KG1 (cell line): ENCODE measurements at regions not wholly inside any gene's neighbourhood (a gene's known extent, or its start where the extent isn't known, plus 50 kb on each side); places are given as distances from the start of the nearest gene placed in this dataset.
"Not testable (repeated sequence)": the region's sequence is repeated elsewhere in the genome, so short reads cannot be mapped to it uniquely, and the experiment has no call there.

Source experiments
- DNase-seq: peaks from one replicate; lab custom pipeline; 2025; lab: John Stamatoyannopoulos, UW

DNA sequence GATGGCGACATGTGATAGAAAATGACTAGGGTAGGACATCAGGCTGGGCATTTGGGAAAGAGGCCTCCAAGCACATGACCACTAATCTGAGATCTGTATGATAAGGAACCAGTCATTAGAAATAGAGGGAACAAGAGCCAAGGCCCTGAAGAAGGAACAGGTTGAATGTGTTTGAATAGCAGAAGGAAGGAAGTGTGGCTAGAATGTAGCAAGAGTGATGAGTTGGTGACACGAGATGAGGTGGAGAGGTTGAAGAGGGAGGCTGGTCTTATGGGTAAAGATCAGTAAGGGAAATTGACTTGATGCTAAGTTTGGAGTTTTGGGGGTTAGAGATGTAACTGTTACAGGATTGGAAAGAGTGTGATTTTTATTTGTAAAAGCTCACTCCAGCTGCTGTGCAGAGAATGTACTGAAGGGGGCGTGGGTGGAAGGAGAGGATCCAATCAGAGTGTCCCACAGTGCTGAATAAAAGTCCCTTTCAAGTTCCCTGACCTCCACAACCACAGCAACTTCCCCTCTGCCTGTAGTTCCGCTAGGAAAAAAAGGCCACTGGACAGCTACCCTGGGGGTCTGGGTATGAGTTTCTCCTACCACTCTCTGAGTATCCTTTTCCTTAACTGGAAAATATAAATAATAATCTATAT is 295.0 kb downstream of the OMA1 start:
- DNase-seq = no peak

DNA sequence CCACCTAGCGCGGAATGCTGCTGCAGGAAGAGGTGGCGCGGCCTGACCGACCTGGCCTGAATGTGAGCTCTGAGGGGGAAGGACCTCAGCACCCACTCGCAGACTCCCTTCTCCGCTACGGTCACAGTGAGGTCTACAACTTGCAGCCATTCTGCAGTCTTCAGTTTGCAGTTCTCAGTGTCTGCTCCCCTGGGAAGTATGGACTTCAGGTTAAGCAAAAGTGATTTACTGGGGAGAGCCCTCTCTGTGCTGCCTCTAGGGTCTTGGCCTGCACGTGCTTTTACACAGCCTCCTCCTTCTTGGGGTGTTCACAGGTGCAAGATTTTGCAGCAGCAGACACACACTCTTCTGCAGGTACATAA is 296.0 kb downstream of the OMA1 start:
- DNase-seq = no peak

DNA sequence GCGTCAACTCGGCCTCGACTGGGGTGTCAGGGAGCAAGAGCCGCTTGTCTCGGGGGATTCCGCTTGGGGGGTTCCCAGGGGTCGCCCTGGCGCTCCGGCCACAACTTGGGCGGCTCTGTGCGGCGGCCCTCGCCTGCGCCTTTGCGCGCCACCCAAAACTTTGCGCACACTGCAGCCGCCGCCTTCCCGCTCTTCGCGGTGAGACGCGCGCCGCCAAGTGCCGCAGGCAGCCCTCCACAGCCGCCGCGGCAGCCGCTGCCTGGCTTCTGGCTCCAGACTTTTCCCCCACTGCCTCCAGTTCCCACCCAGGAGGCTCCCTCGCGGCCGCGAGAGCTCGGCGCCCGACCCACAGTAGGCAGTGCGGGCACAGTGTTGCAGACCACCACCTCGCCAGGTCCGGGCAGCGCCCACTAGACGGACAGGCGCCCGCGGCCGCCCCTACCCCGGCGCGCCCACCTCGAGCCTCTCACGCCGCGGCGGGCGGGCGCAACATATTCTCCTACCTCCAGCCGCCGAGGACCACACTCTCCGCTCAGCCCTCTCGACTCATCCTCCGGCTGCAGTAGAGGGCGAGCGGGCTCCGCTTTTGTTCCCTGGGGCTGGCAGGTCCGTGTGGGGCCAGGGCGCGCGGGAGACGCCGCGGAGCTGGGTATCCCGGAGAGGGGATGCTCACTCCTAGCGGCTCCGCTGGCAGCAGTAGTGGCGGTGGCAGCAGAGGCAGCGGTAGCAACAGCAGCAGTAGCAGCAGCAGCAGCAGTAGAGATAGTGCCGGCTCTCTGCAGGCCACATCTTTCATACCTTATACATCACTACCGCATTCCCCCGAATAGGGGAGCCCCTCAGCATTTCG is 296.6 kb downstream of the OMA1 start:
- no peak for DNase-seq

DNA sequence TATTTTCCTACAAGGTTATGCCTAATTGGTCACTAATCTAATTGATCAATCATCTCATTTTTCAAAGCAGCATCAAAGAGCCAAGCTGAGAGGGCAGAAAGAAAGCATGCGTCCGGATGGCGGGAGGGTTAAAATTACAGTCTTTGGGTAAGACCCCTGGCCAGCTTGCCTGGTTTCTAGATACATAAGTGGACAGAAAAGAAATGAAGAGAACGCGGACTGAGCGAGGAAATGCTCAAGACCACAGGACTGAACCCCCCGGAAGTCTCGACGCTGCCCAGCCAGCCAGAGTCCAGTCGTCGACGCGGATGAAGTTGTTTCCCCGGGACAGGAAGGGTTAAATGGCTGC is 297.2 kb downstream of the OMA1 start:
- DNase-seq = no peak

DNA sequence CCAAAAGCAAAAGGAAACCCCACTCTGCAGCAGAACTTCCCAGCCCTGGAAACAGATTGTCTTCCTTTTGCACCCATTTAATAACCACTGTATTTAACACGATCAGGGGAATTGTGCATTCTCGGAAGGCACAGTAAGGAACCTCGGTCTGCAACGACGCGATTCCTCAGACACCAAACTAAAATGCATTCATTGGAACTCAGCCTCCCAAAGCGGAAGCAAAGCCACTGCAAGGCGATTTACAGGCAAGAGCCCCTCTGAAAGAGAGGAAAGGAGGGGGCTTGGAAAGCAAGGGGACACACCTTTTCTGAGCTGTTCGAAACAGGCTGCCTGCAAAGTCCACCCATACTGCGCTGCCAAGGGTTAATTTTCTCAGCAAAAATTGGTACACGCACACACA is 297.7 kb downstream of the OMA1 start:
- no peak for DNase-seq

DNA sequence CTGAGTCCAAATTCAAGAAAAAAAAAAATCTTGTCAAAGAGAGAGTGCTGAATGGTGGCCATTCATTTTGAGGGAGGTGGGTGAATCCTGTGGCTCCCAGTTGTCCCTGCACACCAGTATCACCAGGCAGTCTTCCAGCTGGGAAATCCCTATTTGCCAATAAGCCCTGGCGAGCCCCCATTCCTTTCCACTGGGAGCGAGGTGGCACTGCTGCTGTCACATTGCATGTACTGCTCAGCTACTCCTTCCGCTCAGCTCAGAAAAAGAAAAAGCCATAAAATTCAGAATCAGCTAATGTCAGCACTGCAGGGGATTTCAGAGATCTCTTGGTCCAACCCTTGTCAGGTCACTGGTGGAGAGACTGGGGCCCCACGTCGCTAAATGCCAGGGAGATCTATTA is 298.5 kb downstream of the OMA1 start:
- DNase-seq = no peak

DNA sequence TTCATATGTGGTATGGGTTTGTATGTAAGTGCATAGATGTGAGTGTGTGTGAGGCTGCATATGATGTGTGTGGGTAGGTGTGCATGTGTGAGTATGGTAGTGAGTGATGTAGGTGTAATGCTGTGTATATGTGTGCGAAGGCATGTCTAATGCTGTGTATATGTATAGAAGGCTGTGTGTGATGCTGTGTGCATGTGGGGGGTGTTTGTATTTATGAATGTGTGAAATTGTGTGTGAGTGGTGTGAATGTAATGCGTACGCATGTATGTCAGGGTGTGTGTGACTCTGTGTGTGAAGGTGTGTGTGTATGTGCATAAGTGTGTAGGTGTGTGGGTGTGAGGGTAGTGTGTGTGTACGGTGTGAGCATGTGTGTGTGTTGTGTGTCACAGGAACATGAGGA is 300.0 kb downstream of the OMA1 start:
- no peak for DNase-seq

DNA sequence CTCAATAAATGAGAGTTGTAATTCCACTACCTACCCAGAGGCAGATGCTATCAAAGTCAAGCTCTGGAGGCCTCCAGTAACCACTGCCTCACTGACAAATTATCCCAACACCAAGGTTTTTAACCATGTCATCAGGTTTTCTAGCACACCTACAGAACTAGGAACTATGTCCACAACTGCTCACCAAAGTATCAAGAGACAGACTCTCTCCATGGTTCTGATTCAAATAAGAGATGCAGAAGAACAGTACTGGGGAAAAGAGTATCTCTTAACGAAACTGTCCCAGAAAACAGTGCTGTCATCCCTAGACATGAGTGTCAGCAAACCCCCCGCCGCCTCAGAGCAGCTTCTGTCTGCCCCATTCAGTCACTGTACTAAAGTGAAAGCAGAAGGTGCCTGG is 301.7 kb downstream of the OMA1 start:
- DNase-seq = no peak

DNA sequence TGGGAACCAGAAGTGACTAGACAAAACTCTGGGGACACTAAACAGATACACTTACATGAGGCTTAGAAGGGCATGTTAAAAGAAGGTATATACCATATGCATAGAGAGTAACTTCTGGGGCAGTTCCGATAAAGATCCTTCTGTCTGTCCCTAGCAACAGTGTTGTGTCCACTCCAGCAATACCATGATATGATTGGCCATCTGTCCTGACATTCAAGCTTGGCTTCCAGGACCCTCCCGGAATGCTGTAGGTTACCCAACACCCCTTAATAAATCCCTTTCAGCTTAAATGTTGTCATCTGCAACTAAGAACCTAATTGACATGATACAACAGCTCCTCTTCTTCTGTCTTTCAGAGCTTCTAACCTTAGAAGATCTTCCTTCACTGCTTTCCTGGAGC is 307.7 kb downstream of the OMA1 start:
- no peak for DNase-seq

DNA sequence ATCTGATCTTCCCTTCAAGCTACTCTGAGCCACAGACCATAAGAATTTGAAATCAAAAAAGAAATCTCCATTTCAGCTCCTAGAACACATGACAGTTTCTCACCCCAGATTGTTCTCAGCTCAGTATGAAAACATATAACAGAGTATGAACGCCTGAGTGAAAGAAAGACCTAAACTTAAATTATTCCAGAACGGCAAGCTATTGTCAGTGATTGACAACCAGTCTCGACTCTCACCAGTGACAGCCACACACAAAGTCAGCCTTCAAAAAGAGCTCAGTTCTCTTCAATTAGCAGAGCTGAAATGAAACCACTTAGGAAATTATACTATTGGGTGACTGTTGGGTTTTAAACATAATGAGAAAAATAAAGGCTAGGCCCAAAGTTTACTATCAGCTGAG is 312.8 kb downstream of the OMA1 start:
- DNase-seq = no peak

DNA sequence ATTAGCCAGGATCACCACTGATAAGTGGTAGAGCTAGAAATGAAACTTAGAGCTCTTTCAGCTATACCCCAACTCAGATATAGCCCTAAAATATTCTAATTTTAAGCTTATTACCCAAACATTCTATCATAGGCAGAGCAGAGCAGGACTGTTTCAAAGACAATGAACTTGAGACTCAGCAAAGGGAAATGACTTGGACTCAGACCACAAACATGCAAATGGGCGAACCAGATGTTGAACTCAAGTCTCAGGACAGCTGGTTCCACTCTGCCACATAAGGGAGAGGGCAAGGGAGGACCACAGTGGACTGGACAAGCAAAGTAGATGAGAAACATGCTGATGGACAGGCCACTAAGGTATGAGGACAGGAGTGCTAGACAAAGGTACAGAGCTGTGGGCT is 315.3 kb downstream of the OMA1 start:
- DNase-seq = no peak

DNA sequence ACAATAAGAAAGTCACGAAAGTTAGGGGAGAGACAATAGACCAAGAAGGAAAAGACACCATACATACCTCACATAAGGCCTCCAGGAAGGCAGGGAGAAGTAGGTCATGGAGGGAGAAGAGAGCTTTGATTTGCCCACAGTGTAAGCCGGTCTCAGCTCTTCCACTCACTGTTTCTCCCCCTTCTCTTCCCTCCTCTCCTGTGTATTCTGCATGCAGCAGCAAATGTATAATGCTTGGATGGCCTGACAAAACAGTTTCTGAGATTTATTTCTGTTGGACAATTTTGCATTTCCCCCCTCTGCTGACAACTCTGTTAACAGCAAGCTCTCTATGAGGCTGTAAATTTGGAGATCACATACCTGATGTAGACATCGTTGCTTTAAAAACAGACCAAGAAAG is 318.9 kb downstream of the OMA1 start:
- DNase-seq = no peak

DNA sequence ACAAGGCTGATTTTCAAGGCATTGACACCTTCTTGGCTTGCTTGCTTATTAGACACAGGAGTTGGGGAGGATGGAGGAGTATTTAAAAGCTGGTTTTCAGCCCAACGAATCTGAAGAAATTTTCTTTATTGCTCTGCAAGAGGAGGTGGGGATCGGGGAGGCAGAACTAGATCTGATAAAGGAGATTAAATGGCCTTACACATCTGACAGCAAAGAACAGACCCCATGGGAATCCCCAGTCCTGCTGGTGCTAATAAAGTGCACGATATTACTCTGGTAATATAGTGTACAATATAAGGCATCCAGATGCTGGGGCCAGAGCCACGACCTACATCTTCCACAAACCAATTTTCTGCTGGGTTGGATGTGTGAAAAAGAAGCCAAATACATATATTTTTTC is 323.0 kb downstream of the OMA1 start:
- DNase-seq = no peak

DNA sequence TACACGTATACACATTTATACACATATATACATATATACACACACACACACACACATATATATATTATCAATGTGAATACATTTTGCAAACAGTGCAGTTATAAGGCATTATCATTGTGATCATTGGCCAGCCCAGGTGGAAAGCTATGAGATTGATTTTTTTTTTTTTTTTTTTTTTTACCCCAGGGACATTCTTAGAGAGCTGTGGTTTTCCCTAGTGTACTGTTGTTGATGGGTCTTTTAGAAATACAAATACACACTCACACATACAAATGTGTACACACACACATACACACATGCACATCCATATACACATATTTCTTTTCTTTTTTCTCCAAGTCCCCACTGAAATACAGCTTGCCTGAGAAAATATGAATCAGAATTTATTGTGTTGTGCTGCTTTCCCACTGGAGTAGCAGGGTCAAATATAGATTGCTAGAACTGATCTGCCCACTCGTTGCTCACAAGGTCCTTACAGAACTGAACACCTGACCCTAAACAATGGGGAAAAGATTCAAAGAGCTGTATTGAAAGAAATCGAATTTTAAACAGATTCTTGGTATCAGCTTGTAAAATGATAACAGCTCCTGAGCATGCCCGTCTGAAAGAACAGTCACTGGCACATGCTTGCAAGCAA is 325.6 kb downstream of the OMA1 start:
- no peak for DNase-seq

DNA sequence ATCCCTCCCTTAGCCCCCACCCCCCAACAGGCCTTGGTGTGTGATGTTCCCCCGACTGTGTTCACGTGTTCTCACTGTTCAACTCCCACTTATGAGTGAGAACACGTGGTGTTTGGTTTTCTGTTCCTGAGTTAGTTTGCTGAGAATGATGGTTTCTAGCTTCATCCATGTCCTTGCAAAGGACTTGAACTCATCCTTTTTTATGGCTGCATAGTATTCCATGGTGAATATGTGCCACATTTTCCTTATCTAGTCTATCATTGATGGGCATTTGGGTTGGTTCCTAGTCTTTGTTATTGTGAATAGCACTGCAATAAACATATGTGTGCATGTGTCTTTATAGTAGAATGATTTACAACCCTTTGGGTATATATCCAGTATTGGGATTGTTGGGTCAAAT is 330.4 kb downstream of the OMA1 start:
- not testable (repeated sequence) for DNase-seq

DNA sequence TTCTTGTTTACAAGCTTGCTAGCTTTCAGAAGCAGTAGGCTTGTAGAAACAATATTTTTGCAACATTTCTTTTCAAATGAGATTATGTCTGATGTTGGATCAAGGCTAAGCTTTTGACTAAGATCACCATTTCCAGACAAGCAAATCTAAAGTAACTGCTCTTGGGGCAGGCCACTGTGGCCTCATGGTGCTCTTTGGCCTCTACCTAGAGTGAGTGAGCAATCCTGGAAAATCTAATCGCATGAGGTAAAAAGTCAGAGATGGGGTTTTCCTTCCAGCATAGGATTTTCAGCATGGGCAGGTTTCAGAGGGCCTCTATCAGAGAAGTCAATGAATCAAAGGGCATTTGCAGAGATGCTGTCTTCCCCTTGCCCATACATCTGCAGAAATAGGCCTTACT is 331.9 kb downstream of the OMA1 start:
- no peak for DNase-seq

DNA sequence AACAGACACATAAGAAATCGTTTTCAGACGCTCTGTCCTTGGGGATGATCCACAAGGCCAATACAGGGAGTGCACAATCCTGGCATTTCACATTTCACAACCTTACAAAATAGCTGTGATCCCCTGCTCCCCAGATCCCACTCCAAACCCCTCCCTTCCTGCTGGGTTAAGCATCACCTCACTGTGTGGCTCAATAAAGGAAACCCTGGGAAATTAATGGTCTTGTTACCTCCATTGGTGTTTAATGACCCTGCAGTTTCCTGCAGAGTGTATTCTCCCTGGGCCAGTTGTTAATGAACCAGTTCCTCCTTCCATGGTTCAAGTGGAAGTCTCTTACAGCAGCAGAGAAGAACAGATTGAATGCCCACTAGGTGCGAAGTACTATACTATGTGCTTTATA is 334.7 kb downstream of the OMA1 start:
- DNase-seq = no peak

DNA sequence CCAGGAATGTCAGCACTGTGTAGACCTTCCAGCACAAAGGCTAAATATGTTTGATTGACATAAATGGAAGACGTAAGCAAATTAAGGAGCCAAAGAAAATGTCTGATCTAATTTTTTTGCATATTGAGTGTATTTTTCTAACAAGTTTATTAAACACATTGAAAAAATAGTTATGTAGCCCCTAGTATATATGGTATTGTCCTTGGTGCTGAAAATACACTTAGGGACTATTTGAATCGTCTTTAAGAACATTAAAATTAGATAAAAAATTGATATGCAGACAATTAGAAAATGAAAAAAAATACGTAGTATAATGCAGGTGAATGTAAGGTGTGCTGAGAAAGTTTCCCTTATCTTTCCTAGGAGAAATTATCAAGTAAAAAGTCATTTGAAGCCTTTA is 337.0 kb downstream of the OMA1 start:
- no peak for DNase-seq

DNA sequence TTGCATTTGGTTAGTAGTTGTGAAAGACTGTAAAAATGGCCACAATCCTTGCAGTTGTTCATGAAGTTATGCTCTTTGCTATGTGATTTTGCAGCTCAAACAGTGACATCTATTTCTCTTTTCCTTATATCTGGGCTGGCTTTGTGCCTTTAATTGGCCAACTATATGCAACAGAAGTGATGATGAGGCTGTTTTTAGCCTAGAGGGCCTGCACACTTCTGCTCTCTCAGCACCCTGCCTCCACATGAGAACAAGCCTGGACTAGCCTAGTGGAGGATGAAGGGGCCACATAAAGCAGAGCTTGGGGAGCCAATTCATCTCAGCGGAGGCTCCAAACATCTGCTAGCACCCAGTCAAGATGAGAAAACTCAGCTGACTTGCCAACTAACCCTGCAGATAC is 339.8 kb downstream of the OMA1 start:
- no peak for DNase-seq

DNA sequence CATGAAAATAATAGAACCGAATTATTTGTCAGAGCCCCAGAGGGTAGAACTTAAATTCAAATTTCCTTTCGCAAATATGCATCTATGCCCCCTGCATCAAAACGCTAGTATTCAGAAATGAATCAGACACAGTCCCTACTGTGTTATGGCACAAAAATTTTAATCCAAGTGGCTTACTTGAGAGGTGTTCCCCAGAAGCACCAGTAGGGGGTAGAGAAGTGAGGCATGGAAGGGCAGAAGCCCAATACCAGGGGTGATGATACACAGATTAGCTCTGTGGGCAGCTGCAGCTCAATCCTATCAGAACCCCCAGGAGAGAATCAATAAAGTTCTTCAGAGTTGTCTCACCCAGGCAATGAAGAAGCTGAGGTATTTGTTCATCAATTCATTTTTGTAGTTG is 342.2 kb downstream of the OMA1 start:
- DNase-seq = no peak

DNA sequence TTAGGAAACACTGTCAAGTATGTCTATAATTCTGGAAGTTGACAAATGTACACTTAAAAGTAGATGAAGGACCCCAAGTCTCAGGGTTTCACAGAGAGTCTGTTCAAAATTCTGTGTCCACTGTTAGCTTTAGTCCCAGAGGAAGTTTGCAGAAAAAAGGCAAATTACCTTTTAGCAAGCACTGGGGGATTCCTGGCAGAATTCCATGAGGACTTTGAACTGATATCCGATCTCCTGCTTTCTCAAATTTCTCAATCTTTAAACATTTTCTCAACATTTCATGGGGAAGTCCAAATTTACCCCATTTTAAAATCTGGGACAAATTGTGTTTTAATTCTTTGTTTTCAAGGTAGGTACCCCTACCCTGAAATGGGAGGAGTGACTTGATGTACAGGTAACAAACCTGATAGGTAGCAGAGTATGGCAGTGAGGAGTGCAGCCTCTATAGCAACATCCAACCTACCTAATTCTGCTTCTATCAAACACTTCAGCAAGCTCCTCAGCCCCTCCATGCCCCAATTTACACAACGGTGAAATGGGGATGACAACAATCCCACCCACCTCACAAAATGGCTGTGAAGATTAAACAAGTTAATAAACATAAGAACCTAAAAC is 344.9 kb downstream of the OMA1 start:
- no peak for DNase-seq

DNA sequence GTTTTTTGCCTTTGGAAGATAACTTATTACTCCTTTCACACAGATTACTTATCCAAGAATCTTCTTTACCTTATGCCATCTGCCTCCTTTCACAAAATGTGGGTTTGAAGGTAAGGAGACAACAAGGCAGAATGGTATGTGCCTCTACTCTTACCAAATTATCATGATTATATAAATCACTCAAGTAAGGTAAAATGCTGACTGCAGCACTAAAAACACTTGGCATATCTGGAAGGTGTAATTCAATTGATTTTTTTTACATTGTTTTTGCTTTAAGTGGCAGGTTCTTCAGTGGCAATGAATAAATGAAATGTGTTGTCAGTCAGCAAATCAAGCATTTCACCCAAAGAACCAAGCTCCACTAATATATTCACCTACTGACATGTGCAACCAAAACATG is 346.1 kb downstream of the OMA1 start:
- DNase-seq = no peak

DNA sequence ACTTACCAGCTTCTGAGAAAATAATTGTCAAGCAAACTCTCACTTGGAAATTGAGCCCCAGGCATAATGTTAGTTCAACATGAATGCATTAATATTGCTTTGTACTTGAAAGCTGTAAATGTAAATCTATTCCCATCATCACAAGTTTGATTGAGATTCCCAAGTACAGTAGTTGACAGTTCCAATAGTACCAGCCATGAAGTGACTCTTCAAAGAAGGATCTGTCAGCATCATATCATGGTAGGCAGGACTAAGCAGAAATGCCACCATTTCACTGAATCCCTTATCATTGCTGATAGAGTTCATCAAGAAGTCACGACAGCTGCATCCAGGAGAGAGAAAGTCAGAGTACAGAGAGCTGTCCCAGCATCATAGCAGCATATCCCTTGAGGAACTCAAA is 348.7 kb downstream of the OMA1 start:
- no peak for DNase-seq
